ENCODE measurements at regions not wholly inside any gene's neighbourhood (a gene's known extent, or its start where the extent isn't known, plus 50 kb on each side); places are given as distances from the start of the nearest gene placed in this dataset.

DNA sequence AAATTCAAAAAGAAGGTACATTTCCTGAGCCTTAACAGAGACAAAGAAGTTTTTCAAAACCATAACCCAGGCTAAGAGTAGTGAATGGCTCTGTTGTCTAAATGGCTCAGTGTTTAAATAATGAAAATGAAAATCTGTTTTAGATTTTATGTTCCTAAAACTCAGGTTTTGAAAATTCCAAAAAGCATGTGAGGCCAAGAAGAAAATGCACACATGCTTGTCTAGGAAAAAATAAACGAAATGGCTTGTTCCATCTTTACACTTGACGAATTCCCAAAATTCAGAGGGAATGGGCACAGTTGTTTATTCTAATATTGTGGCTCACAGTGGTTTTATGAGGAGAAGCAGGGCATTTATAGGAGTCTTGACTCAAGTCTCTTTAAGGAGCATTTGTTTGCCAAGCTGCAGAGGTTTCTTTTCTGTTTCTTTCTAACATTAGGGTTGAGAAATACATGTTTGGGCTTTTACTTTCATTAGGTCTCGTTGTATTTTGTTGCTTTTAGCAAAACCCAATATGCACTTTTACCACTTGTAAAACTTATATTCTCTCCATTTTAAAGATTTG is 527.6 kb upstream of the ANKRD30A start:
- Histone ChIP-seq H3K27ac (no peak overlapping the region), H3K4me1 (no peaks in the 10 kb centered on the region), H3K27me3 (no peaks in the 10 kb centered on the region), H3K36me3 (no peaks in the 10 kb centered on the region), H3K4me3 (no peak overlapping the region), H3K9me3 (no peaks in the 10 kb centered on the region)
- TF ChIP-seq EP300 (IDR thresholded peaks at IDR 0.05) (no peak), POLR2AphosphoS5 (IDR thresholded peaks at IDR 0.05) (no peak), POLR2A (IDR thresholded peaks at IDR 0.05) (no peak)
- TF ChIP-seq, protein P1, sequence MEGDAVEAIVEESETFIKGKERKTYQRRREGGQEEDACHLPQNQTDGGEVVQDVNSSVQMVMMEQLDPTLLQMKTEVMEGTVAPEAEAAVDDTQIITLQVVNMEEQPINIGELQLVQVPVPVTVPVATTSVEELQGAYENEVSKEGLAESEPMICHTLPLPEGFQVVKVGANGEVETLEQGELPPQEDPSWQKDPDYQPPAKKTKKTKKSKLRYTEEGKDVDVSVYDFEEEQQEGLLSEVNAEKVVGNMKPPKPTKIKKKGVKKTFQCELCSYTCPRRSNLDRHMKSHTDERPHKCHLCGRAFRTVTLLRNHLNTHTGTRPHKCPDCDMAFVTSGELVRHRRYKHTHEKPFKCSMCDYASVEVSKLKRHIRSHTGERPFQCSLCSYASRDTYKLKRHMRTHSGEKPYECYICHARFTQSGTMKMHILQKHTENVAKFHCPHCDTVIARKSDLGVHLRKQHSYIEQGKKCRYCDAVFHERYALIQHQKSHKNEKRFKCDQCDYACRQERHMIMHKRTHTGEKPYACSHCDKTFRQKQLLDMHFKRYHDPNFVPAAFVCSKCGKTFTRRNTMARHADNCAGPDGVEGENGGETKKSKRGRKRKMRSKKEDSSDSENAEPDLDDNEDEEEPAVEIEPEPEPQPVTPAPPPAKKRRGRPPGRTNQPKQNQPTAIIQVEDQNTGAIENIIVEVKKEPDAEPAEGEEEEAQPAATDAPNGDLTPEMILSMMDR (IDR thresholded peaks at IDR 0.05): no peak
- WGBS, 5 donors: 41 to 64% (median 50%) methylated on average over 3 of the region's 3 CpGs
- intact Hi-C loops (cut with DNase I; ENCODE audit: low total_unique reads): no loop called here
- no peak for DNase-seq

DNA sequence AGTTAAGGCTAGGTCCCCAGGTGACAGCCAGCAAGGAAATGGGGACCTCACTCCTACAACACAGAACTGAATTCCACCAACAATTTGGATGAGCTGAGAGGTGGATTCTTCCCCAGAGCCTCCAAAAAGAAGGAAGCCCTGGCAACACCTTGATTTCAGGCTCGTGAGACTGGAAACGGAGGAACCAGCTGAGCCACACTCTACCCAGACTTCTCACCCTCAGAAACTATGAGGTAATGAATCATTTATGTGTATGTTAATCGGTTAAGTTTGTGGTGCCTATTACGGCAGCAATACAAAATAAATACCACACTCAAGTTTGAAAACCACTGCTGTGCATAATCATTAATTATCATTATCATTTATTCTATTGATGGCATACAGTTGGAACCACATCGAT is 532.4 kb upstream of the ANKRD30A start:
- Histone ChIP-seq H3K27ac (no peak overlapping the region), H3K9me3 (no peaks in the 10 kb centered on the region), H3K4me1 (no peaks in the 10 kb centered on the region), H3K4me3 (no peak overlapping the region), H3K36me3 (no peaks in the 10 kb centered on the region), H3K27me3 (no peaks in the 10 kb centered on the region)
- TF ChIP-seq, protein P1 (IDR thresholded peaks at IDR 0.05): no peak
- TF ChIP-seq POLR2A (IDR thresholded peaks at IDR 0.05) (no peak), POLR2AphosphoS5 (IDR thresholded peaks at IDR 0.05) (no peak), EP300 (IDR thresholded peaks at IDR 0.05) (no peak)
- intact Hi-C loops (cut with DNase I; ENCODE audit: low total_unique reads): no loop called here
- no peak for DNase-seq
- 87 to 94% (median 93%) methylated on average over 5 of the region's 5 CpGs for WGBS, 5 donors

DNA sequence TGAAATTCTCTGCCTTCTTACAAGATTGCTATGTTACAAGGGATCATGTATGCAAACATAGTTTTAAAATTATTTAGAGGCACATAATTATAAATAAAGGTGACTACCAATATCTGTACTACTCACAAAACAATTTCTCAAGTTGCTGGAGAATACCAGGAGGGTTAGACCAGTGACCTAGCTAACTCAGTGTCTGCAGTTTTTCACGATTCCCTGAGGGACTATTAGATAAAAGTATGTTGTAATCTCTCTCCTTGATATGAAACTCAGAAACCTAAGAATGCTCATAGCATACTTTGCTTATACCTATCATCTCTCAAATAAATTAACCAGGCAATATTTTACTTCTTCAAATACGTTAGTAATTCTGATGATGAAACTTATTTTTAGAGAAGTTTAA is 534.0 kb upstream of the ANKRD30A start:
- WGBS, 5 donors: 72 to 81% (median 76%) methylated on average over 2 of the region's 2 CpGs
- TF ChIP-seq, protein P1 (IDR thresholded peaks at IDR 0.05): no peak
- TF ChIP-seq EP300 (IDR thresholded peaks at IDR 0.05) (no peak), POLR2AphosphoS5 (IDR thresholded peaks at IDR 0.05) (no peak), POLR2A (IDR thresholded peaks at IDR 0.05) (no peak)

DNA sequence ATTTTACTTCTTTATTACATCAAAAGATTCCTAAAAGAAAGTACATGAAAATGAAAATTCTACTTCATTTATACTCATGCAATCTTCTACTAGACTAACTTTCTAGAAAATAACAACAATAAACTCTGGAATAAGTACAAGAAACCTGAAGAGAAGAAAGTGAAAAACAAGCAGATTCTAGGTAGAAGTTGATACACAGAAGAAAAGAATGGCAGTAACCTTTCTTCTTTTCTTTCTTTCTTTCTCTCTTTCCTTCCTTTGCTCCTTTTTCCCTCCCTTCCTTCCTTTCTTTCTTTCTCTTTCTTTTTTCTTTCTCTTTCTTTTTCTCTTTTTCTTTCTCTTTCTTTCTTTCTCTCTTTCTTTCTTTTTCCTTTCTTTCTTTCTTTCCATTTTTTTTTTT is 541.7 kb upstream of the ANKRD30A start:
- Histone ChIP-seq H3K4me3 (no peak overlapping the region), H3K4me1 (no peaks in the 10 kb centered on the region), H3K27me3 (no peaks in the 10 kb centered on the region), H3K36me3 (no peaks in the 10 kb centered on the region), H3K27ac (no peak overlapping the region), H3K9me3 (no peaks in the 10 kb centered on the region)
- intact Hi-C loops (cut with DNase I; ENCODE audit: low total_unique reads): no loop called here
- TF ChIP-seq, protein P1 (IDR thresholded peaks at IDR 0.05): no peak
- TF ChIP-seq POLR2AphosphoS5 (IDR thresholded peaks at IDR 0.05): no peak
- TF ChIP-seq EP300 (IDR thresholded peaks at IDR 0.05): no peak
- TF ChIP-seq POLR2A (IDR thresholded peaks at IDR 0.05): no peak
- no peak for DNase-seq

More for the DNA sequence above, 534.0 kb upstream of the ANKRD30A start:
- no peaks in the 10 kb centered on the region for H3K27me3 ChIP-seq
- DNase-seq: no peak
- H3K9me3 ChIP-seq: no peaks in the 10 kb centered on the region
- no peaks in the 10 kb centered on the region for H3K4me1 ChIP-seq
- intact Hi-C loops (cut with DNase I; ENCODE audit: low total_unique reads): no loop called here
- no peaks in the 10 kb centered on the region for H3K36me3 ChIP-seq
- H3K4me3 ChIP-seq: no peak overlapping the region
- H3K27ac ChIP-seq: no peak overlapping the region
